GM06990 (cell line): ENCODE measurements at regions not wholly inside any gene's neighbourhood (a gene's known extent, or its start where the extent isn't known, plus 50 kb on each side); places are given as distances from the start of the nearest gene placed in this dataset.

Experiments
- DNase-seq: peaks from one replicate; pipeline ENCODE4 v3.0.0-alpha.2; 2011; ENCODE audit not compliant: insufficient read length; ENCODE audit errors: extremely low read depth
- H3K27me3 ChIP-seq: replicated peaks from 2 replicates; pipeline ENCODE4 v1.6.0; 2011; ENCODE audit warnings: low read length; ENCODE audit not compliant: control insufficient read depth, insufficient read depth
- H3K36me3 ChIP-seq: 2 replicates; pipeline ENCODE4 v1.5.1; 2011; ENCODE audit warnings: low read length; ENCODE audit not compliant: control insufficient read depth, insufficient read depth
- H3K4me3 ChIP-seq: replicated peaks from 2 replicates; pipeline ENCODE4 v1.5.1; 2011; ENCODE audit warnings: low read depth, mild to moderate bottlenecking, control low read depth, low read length
- TF ChIP-seq, protein P1 (sequence below): IDR thresholded peaks from 2 replicates; pipeline ENCODE4 v1.5.1; 2011; ENCODE audit warnings: low read length, control low read depth, mild to moderate bottlenecking, inconsistent platforms; ENCODE audit not compliant: insufficient read depth, poor library complexity, severe bottlenecking

DNA sequence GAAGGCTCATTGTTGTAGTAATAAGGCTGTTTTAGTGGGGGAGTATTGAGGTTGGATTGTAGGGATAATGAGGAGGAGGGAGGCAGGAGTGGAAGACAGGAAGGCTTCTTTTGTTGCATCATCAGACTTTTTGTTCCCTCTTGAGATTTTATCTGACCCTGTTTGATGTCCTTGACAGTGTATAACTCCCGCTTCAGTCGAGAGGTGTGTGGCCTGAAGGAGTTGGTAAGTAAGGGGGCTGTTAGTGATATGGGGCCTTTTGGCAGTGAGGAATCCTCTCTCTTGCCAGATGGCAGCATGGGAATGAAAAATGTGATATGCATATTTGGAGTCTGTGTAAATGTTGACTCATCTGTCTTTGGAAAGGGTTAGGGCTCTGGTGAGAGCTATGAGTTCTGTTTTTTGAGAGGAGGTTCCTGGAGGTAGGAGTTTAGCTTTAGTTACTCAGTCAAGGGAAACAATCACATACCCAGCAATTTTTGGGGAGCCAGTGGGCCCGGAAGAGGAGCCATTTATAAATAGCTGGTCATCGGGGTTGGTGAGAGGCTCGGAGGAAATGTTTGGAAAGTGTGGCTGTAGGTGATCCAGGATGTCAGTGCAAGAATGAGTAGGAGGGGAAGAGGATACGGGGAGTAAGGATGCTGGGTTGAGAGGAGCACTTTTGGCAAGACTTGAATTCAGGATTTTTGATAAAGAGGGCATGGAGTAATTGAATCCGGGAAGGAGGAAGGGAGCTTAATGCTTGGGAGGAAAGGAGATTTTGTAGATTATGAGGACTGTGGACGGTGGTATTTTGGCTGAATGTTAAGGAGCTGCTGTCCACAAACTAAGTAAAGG, 136.7 kb upstream of the ETV3 start:
- TF ChIP-seq, protein P1, sequence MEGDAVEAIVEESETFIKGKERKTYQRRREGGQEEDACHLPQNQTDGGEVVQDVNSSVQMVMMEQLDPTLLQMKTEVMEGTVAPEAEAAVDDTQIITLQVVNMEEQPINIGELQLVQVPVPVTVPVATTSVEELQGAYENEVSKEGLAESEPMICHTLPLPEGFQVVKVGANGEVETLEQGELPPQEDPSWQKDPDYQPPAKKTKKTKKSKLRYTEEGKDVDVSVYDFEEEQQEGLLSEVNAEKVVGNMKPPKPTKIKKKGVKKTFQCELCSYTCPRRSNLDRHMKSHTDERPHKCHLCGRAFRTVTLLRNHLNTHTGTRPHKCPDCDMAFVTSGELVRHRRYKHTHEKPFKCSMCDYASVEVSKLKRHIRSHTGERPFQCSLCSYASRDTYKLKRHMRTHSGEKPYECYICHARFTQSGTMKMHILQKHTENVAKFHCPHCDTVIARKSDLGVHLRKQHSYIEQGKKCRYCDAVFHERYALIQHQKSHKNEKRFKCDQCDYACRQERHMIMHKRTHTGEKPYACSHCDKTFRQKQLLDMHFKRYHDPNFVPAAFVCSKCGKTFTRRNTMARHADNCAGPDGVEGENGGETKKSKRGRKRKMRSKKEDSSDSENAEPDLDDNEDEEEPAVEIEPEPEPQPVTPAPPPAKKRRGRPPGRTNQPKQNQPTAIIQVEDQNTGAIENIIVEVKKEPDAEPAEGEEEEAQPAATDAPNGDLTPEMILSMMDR = no peak
- no peak for DNase-seq
- no peaks in the 10 kb centered on the region; the same call in 1 of the 2 replicates for H3K27me3 ChIP-seq
- H3K4me3 ChIP-seq = no peak overlapping the region
- H3K36me3 ChIP-seq = no peaks in the 10 kb centered on the region

DNA sequence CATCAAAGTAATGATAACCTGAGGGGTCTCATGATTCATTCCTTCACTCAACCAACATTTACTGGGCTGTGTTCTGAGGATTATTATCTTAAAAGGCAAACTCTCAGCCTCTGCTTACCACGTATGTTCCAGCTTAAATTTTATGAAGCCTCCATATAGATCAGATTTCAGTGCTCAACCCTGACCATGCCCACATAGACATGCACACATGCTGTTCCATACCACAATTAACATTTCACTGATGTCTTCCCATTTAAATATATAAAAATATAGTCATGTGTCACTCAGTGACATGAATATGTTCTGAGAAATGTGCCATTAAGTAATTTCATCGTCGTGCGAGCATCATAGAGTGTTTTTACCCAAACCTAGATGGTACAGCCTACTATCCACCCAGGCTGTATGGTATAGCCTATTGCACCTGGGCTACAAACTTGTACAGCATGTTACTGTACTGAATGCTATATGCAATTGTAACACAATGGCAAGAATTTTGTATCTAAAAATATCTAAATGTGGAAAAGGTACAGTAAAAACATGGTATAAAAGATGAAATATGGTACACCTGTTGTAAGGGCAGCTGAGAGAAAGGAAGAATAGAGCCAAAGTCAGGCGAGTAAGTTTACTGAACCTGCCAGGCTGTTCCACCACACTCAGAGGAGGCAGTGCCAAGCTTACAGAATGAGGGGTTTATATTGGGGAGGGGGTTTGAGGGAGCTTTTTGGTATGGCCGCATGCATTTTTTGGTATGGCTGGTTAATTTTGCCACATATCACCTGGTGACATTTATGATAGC, 134.7 kb upstream of the ETV3 start:
- no peaks in the 10 kb centered on the region for H3K27me3 ChIP-seq
- no peak overlapping the region for H3K4me3 ChIP-seq
- no peak for DNase-seq
- TF ChIP-seq, protein P1 = no peak
- no peaks in the 10 kb centered on the region for H3K36me3 ChIP-seq

GRCh38 chr1:157272264-157272663, 134.1 kb upstream of the ETV3 start:
- H3K36me3 ChIP-seq = no peaks in the 10 kb centered on the region
- H3K4me3 ChIP-seq = no peak overlapping the region
- H3K27me3 ChIP-seq = no peaks in the 10 kb centered on the region
- TF ChIP-seq, protein P1 = no peak
- no peak for DNase-seq

- Histone ChIP-seq H3K4me3 (no peak overlapping the region), H3K36me3 (no peaks in the 10 kb centered on the region), H3K27me3 (no peaks in the 10 kb centered on the region)
- no peak for DNase-seq
- TF ChIP-seq, protein P1 = no peak
Measured at GRCh38 chr1:157270705-157271274, 132.6 kb upstream of the ETV3 start.

DNA sequence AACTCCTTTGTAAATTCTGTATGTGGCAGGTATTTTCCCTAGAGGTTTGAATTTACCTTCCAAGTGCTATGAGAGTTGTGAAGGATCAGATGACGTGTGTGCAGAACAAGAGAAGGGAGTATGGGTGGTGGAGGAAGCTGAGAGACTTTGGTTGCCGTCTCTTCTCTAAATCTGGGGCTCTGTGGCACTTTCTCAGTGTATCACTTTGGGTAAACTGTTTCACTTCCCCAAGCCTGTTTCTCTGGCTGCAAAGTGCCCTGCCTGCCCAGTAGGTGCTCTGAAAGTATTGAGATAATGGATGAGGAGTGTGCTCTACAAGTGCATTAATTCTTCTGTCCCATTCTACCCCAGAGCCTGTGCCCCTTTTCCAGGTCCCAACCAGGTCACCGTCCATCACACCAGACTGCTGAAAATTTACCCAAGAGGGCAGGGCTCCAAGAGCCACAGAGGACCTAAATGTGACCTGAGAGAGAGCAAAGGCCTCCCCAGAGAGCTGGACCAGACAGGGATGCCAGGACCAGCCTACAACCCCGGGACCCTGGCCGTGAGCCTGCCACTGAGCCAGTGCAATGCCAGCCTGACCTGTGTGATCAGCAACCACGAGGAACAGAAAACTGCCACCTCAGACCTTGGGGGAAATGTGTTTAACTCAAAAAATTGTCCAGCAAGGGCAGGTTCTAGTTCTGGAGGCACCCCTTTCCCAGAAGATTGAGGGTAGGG, 131.6 kb upstream of the ETV3 start:
- no peaks in the 10 kb centered on the region for H3K27me3 ChIP-seq
- TF ChIP-seq, protein P1 = no peak
- DNase-seq = peak; percentile 7
- no peaks in the 10 kb centered on the region for H3K36me3 ChIP-seq
- no peak overlapping the region for H3K4me3 ChIP-seq
